ENCODE measurements at regions not wholly inside any gene's neighbourhood (a gene's known extent, or its start where the extent isn't known, plus 50 kb on each side); places are given as distances from the start of the nearest gene placed in this dataset.
A peak's percentile ranks its signal among the peaks of the same experiment; 100 is the strongest.
"Not testable (repeated sequence)": the region's sequence is repeated elsewhere in the genome, so short reads cannot be mapped to it uniquely, and the experiment has no call there.

GRCh38 chr21:36207577-36208320 is 51.1 kb downstream of the DOP1B start:
- no peak for DNase-seq
- intact Hi-C loops (cut with DNase I): loop anchor here (10.0 kb wide), 1 partner anchor 63 kb away; no protein-coding TSS in a partner anchor

GRCh38 chr21:36208326-36209013 is 51.8 kb downstream of the DOP1B start:
- intact Hi-C loops (cut with DNase I): loop anchor here (10.0 kb wide), 1 partner anchor 64 kb away; no protein-coding TSS in a partner anchor
- no peak for DNase-seq

- DNase-seq: peak in 34 of 42 donors; percentile 16 to 76 (median 55)
- intact Hi-C loops (cut with DNase I): loop anchor here (10.0 kb wide), 1 partner anchor 65 kb away; no protein-coding TSS in a partner anchor
Observed at GRCh38 chr21:36209626-36210171, 53.1 kb downstream of the DOP1B start.

GRCh38 chr21:36210779-36211659 is 54.4 kb downstream of the DOP1B start:
- intact Hi-C loops (cut with DNase I): no loop called here
- no peak for DNase-seq

GRCh38 chr21:36211660-36212512 is 55.3 kb downstream of the DOP1B start:
- no peak for DNase-seq
- intact Hi-C loops (cut with DNase I): no loop called here

GRCh38 chr21:36212513-36212780 is 55.8 kb downstream of the DOP1B start:
- intact Hi-C loops (cut with DNase I): no loop called here
- DNase-seq: no peak

GRCh38 chr21:36214561-36214960 is 57.9 kb downstream of the DOP1B start:
- intact Hi-C loops (cut with DNase I): no loop called here
- no peak for DNase-seq

GRCh38 chr21:36217743-36218142 is 61.1 kb downstream of the DOP1B start:
- intact Hi-C loops (cut with DNase I): no loop called here
- DNase-seq: no peak

GRCh38 chr21:36218691-36219090 is 62.1 kb downstream of the DOP1B start:
- no peak for DNase-seq
- intact Hi-C loops (cut with DNase I): no loop called here

GRCh38 chr21:36223451-36223850 is 66.8 kb downstream of the DOP1B start:
- intact Hi-C loops (cut with DNase I): no loop called here
- no peak for DNase-seq

- intact Hi-C loops (cut with DNase I): no loop called here
- DNase-seq: no peak
Observed at GRCh38 chr21:36229181-36229580, 72.6 kb downstream of the DOP1B start.

GRCh38 chr21:36231444-36231843 is 74.8 kb downstream of the DOP1B start:
- DNase-seq; intact Hi-C loops (cut with DNase I): not testable (repeated sequence)

- no peak for DNase-seq
- intact Hi-C loops (cut with DNase I): no loop called here
Observed at GRCh38 chr21:36232641-36233040, 76.0 kb downstream of the DOP1B start.

- no peak for DNase-seq
- intact Hi-C loops (cut with DNase I): no loop called here
Observed at GRCh38 chr21:36235058-36235582, 78.5 kb downstream of the DOP1B start.

GRCh38 chr21:36236052-36236730 is 79.6 kb downstream of the DOP1B start:
- no peak for DNase-seq
- intact Hi-C loops (cut with DNase I): no loop called here

- intact Hi-C loops (cut with DNase I): no loop called here
- no peak for DNase-seq
Observed at GRCh38 chr21:36237441-36237840, 80.8 kb downstream of the DOP1B start.

GRCh38 chr21:36239585-36239984 is 80.4 kb upstream of the MORC3 start:
- DNase-seq: no peak
- intact Hi-C loops (cut with DNase I): no loop called here

- intact Hi-C loops (cut with DNase I): no loop called here
- DNase-seq: no peak
Observed at GRCh38 chr21:36241717-36242116, 78.3 kb upstream of the MORC3 start.
